ENCODE measurements at regions not wholly inside any gene's neighbourhood (a gene's known extent, or its start where the extent isn't known, plus 50 kb on each side); places are given as distances from the start of the nearest gene placed in this dataset.

DNA sequence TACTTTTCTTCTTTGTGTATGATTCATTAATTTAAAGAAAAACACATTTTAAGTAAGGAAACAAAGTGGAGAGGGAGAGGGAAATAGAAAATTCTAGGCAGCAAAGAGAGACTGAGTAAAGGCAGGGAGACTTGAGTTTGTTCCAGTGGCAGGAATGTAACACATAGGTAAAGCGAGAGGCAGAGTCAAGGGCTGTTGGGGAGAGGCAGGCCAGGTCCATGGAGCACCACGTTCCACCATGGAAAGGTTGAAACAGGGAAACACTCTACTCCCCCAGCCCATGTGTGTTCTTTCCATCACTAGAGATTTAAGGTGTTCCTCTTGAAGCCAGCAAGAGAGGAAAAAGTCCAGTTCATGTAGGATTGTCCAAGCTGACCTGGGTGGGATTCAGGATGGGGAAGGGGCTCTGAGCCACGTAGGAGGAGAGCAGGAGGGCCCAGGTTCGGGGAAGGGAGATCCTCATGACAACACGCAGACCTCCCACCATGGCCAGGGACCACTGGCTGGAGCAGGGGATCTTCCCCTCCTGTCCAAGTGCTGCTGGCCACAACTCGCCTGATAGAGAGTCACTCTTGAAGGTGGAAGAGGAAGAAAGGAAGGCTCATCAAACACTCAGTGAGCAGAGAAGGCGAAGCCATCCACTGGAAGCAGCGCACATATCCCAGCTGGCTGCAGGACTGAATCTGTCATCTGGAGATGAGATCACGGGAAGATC, 666.4 kb upstream of the MKI67 start:
- TF ChIP-seq EZH2 (IDR thresholded peaks at IDR 0.05; ENCODE audit: borderline replicate concordance, low read length): no peak
- TF ChIP-seq CTCF (IDR thresholded peaks at IDR 0.05; ENCODE audit: low read length): no peak
